ENCODE measurements at regions not wholly inside any gene's neighbourhood (a gene's known extent, or its start where the extent isn't known, plus 50 kb on each side); places are given as distances from the start of the nearest gene placed in this dataset.

GRCh38 chr7:371119-371778 lies 81.3 kb downstream of the FOXL3 start:
- TF ChIP-seq GATA2 (IDR thresholded peaks at IDR 0.05; ENCODE audit: low read depth, low read length) (no peak), GATA3 (IDR thresholded peaks at IDR 0.05; ENCODE audit: low read depth, low read length) (no peak)
